BE2C (cell line): ENCODE measurements at regions not wholly inside any gene's neighbourhood (a gene's known extent, or its start where the extent isn't known, plus 50 kb on each side); places are given as distances from the start of the nearest gene placed in this dataset.

ENCODE experiments used
- DNase-seq: peaks from one replicate; pipeline ENCODE4 v3.0.0-alpha.2; 2020
- H3K27me3 ChIP-seq: fragments of 250-450 bp; sonication (Bioruptor Pico); 2 replicates; pipeline ENCODE4 v1.5.1; 2020; ENCODE audit warnings: mild to moderate bottlenecking
- H3K36me3 ChIP-seq: fragments of 250-450 bp; sonication (Bioruptor Pico); 2 replicates; pipeline ENCODE4 v1.5.1; 2020; ENCODE audit warnings: mild to moderate bottlenecking
- H3K4me1 ChIP-seq: fragments of 250-450 bp; sonication (Bioruptor Pico); 2 replicates; pipeline ENCODE4 v1.5.1; 2020
- H3K4me3 ChIP-seq: 2 replicates; pipeline ENCODE4 v1.5.1; 2011; ENCODE audit warnings: low read depth, low read length
- H3K9me3 ChIP-seq: fragments of 250-450 bp; sonication (Bioruptor Pico); 2 replicates; pipeline ENCODE4 v1.5.1; 2020
- TF ChIP-seq, protein P1 (sequence below): IDR thresholded peaks from 2 replicates; pipeline ENCODE4 v1.5.1; 2012; ENCODE audit warnings: mild to moderate bottlenecking, low read depth, low read length

DNA sequence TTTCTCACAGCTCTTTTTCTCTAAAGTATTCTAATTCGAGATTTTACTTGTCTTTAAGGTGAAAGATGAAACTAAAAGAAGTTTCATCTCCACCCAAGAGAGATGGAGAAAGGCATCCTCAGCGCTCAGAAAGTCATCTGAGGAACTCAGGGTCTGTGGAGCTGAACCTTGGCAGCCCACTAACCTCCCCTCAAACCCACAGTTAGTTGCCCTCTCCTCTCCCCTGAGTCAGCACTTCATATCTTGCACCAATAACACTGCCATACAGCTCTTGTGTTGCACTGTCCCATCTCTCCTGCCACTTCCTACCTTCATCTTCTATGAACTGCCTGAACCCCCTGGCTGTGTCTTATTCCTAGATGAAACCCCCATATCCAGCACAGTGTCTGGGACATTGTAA, 184.8 kb downstream of the RAB28 start:
- no peak for DNase-seq
- TF ChIP-seq, protein P1, sequence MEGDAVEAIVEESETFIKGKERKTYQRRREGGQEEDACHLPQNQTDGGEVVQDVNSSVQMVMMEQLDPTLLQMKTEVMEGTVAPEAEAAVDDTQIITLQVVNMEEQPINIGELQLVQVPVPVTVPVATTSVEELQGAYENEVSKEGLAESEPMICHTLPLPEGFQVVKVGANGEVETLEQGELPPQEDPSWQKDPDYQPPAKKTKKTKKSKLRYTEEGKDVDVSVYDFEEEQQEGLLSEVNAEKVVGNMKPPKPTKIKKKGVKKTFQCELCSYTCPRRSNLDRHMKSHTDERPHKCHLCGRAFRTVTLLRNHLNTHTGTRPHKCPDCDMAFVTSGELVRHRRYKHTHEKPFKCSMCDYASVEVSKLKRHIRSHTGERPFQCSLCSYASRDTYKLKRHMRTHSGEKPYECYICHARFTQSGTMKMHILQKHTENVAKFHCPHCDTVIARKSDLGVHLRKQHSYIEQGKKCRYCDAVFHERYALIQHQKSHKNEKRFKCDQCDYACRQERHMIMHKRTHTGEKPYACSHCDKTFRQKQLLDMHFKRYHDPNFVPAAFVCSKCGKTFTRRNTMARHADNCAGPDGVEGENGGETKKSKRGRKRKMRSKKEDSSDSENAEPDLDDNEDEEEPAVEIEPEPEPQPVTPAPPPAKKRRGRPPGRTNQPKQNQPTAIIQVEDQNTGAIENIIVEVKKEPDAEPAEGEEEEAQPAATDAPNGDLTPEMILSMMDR, result no peak

DNA sequence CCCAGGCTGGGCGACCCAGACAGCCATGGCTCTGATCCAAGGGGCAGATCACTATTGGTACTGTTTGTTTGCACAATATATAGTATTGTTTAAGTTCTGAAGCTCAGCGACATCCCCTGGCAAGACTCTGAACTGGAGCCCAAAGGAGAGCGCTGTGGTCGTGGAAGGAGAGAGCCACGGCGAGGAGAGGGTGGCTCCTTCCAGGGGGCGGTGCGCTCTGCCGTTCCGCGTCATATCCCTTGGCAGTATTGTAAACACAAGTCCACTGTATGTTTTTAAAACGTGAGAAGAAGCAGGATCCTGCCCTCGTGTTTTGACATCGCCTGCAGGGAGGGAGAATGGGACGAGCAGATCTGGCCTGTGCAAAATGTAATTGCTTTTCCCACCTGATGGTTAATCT, 185.5 kb downstream of the RAB28 start:
- Histone ChIP-seq H3K27me3 (no peaks in the 10 kb centered on the region), H3K4me3 (no peak overlapping the region), H3K36me3 (no peaks in the 10 kb centered on the region), H3K9me3 (no peaks in the 10 kb centered on the region), H3K4me1 (no peaks in the 10 kb centered on the region)
- no peak for DNase-seq
- TF ChIP-seq, protein P1, result no peak

More for the DNA sequence above, 184.8 kb downstream of the RAB28 start:
- H3K36me3 ChIP-seq, result no peaks in the 10 kb centered on the region
- H3K4me3 ChIP-seq, result no peak overlapping the region
- no peaks in the 10 kb centered on the region for H3K27me3 ChIP-seq
- no peaks in the 10 kb centered on the region for H3K9me3 ChIP-seq
- H3K4me1 ChIP-seq, result no peaks in the 10 kb centered on the region

DNA sequence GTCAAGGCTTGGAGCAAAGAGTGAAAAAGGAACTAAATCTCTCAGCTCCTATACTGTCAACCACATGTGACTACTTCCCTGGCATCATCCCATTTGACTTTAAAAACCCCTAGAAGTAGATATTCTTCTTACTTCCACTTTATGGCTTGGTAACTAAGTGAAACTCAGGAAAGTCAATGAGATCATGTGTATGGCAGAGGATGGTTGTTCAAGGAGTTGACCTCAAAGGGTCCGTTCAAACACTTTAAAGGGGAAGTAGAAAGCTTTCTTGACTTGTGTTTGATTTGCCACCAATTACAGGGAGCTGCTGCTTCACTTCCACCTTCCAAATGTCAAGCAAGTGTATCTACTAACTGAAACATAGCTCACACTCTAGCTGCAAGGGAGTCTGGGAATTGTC, 187.2 kb downstream of the RAB28 start:
- TF ChIP-seq, protein P1, result no peak
- Histone ChIP-seq H3K27me3 (no peaks in the 10 kb centered on the region), H3K36me3 (no peaks in the 10 kb centered on the region), H3K4me3 (no peak overlapping the region), H3K9me3 (no peaks in the 10 kb centered on the region), H3K4me1 (no peaks in the 10 kb centered on the region)
- no peak for DNase-seq

DNA sequence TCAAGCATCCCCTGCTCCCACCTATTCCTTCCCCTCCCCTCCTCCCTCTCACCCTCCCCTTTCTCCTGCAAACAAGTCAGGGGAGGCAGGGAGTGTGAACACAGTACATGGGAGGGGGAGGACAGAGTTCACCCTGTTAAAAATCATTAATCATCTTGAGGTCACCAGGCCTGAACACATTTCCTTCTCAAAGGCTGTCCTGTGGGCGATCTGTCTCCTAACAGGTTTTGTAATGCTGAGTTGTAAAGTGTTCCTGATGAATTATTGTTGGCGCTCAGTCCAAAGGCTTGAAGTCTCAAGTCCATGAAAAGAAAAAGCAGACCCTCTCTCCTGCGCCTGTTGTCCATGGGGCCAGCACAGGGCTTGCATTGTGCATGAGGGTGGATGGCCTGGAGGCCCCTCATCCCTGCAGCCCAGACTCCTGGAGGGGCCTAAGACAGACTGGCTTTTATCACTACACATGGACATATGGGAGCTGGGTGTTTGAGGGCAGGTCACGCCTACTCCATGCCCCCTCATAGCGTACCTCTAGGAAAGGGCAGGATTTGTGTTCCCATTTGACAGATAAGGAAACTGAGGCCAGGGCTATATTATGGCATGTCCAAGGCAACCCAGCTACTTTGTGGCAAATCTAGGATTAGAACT, 189.1 kb downstream of the RAB28 start:
- Histone ChIP-seq H3K9me3 (no peaks in the 10 kb centered on the region), H3K36me3 (no peaks in the 10 kb centered on the region), H3K4me3 (no peak overlapping the region), H3K4me1 (no peaks in the 10 kb centered on the region), H3K27me3 (no peaks in the 10 kb centered on the region)
- TF ChIP-seq, protein P1, result no peak
- DNase-seq, result no peak

DNA sequence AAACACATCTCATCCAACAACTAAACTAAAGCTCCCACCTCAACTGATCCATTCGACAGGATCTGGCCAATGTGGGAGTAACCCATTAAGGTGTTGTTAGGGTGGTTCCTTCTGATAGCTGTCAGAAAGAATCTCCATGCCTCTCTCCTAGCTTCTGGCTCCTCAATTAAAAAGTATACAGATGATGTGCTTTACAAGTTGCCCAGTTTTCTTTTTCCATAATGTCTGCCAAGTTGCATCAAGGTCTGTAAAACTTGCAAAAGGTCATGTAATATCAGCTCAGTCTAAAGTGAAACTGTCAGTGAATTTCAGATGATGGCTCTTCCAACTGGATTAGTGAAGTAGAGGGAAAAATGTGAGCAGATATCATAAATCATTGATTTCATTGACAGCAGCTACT, 191.8 kb downstream of the RAB28 start:
- no peak overlapping the region for H3K4me3 ChIP-seq
- no peaks in the 10 kb centered on the region for H3K27me3 ChIP-seq
- DNase-seq, result no peak
- H3K9me3 ChIP-seq, result no peaks in the 10 kb centered on the region
- no peaks in the 10 kb centered on the region for H3K4me1 ChIP-seq
- TF ChIP-seq, protein P1, result no peak
- no peaks in the 10 kb centered on the region for H3K36me3 ChIP-seq

DNA sequence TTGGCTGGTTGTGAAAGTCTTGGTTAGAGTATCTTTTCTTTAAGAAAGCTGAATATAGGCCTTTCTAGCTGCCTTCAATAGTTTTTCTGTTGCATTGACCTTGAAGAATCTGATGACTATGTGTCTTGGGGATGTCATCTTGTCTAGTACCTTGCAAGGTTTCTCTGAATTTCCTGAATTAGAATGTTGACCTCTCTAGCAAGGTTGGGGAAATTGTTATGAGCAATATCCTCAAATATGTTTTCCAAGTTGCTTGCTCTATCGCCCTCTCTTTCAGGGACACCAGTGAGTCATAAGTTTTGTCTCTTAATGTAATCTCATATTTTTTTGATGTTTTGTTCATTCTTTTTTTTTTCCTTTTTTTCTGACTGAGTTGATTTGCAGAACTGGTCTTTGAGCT, 194.7 kb downstream of the RAB28 start:
- no peaks in the 10 kb centered on the region for H3K4me1 ChIP-seq
- no peaks in the 10 kb centered on the region for H3K27me3 ChIP-seq
- H3K4me3 ChIP-seq, result no peak overlapping the region
- H3K9me3 ChIP-seq, result no peaks in the 10 kb centered on the region
- DNase-seq, result no peak
- TF ChIP-seq, protein P1, result no peak
- H3K36me3 ChIP-seq, result no peaks in the 10 kb centered on the region
